ENCODE measurements at regions not wholly inside any gene's neighbourhood (a gene's known extent, or its start where the extent isn't known, plus 50 kb on each side); places are given as distances from the start of the nearest gene placed in this dataset.

GRCh38 chr4:10959586-10959985 is 275.0 kb upstream of the CLNK start:
- Histone ChIP-seq H3K27me3 (no peaks in the 10 kb centered on the region), H3K27ac (no peak overlapping the region), H3K4me1 (peaks cover 0 to 4% (median 0%) of the 10 kb centered on the region in 4 donors), H3K4me3 (no peak overlapping the region), H3K9me3 (no peaks in the 10 kb centered on the region), H3K36me3 (no peaks in the 10 kb centered on the region)
- WGBS, 2 donors (ENCODE audit: low coverage in 1 of 2): 53 to 67% methylated on average over 1 of the region's 1 CpG
- intact Hi-C loops (cut with DNase I; ENCODE audit: low total_unique reads) (no loop called here), in situ Hi-C loops (cut with MboI; ENCODE audit: low pct_ligation_motif_present in 1 of 4, low pct_unique_long_range_greater_than_20kb in 1 of 4, low sequenced_read_pairs in 3 of 4) (no loop called here)
- no peak for TF ChIP-seq POLR2AphosphoS5 (IDR thresholded peaks at IDR 0.05)
- TF ChIP-seq EP300 (IDR thresholded peaks at IDR 0.05; ENCODE audit: low read depth): no peak
- no peak for TF ChIP-seq POLR2A (IDR thresholded peaks at IDR 0.05)
- TF ChIP-seq CTCF (IDR thresholded peaks at IDR 0.05): no peak
- no peak for DNase-seq

GRCh38 chr4:10958226-10958856 is 273.8 kb upstream of the CLNK start:
- Histone ChIP-seq H3K27ac (no peak overlapping the region), H3K36me3 (no peaks in the 10 kb centered on the region), H3K4me1 (peaks cover 0 to 4% (median 0%) of the 10 kb centered on the region in 4 donors), H3K27me3 (no peaks in the 10 kb centered on the region), H3K4me3 (no peak overlapping the region), H3K9me3 (no peaks in the 10 kb centered on the region)
- WGBS, 2 donors (ENCODE audit: low coverage in 1 of 2): 73 to 82% methylated on average over 4 to 5 of the region's 5 CpGs
- DNase-seq: no peak
- intact Hi-C loops (cut with DNase I; ENCODE audit: low total_unique reads): no loop called here
- in situ Hi-C loops (cut with MboI; ENCODE audit: low pct_ligation_motif_present in 1 of 4, low pct_unique_long_range_greater_than_20kb in 1 of 4, low sequenced_read_pairs in 3 of 4): no loop called here
- TF ChIP-seq CTCF (IDR thresholded peaks at IDR 0.05) (no peak), POLR2AphosphoS5 (IDR thresholded peaks at IDR 0.05) (no peak), EP300 (IDR thresholded peaks at IDR 0.05; ENCODE audit: low read depth) (no peak), POLR2A (IDR thresholded peaks at IDR 0.05) (no peak)

GRCh38 chr4:10951306-10951705 is 266.7 kb upstream of the CLNK start:
- no peaks in the 10 kb centered on the region for H3K4me1 ChIP-seq
- in situ Hi-C loops (cut with MboI; ENCODE audit: low pct_ligation_motif_present in 1 of 4, low pct_unique_long_range_greater_than_20kb in 1 of 4, low sequenced_read_pairs in 3 of 4): no loop called here
- WGBS, 2 donors (ENCODE audit: low coverage in 1 of 2): 88% methylated on average over 2 of the region's 2 CpGs; no CpG with 5 or more reads in 1 of the 2 donors

GRCh38 chr4:10949039-10949733 is 264.6 kb upstream of the CLNK start:
- H3K27me3 ChIP-seq: no peaks in the 10 kb centered on the region
- WGBS, 2 donors (ENCODE audit: low coverage in 1 of 2): 88 to 100% methylated on average over 1 to 6 of the region's 6 CpGs
- no peaks in the 10 kb centered on the region for H3K9me3 ChIP-seq
- H3K36me3 ChIP-seq: no peaks in the 10 kb centered on the region
- intact Hi-C loops (cut with DNase I; ENCODE audit: low total_unique reads): no loop called here
- no peak overlapping the region for H3K27ac ChIP-seq
- TF ChIP-seq EP300 (IDR thresholded peaks at IDR 0.05; ENCODE audit: low read depth) (no peak), POLR2AphosphoS5 (IDR thresholded peaks at IDR 0.05) (no peak), CTCF (IDR thresholded peaks at IDR 0.05) (no peak), POLR2A (IDR thresholded peaks at IDR 0.05) (no peak)
- H3K4me1 ChIP-seq: no peaks in the 10 kb centered on the region
- DNase-seq: no peak
- in situ Hi-C loops (cut with MboI; ENCODE audit: low pct_ligation_motif_present in 1 of 4, low pct_unique_long_range_greater_than_20kb in 1 of 4, low sequenced_read_pairs in 3 of 4): no loop called here
- no peak overlapping the region for H3K4me3 ChIP-seq

More at GRCh38 chr4:10951306-10951705, 266.7 kb upstream of the CLNK start:
- no peak for TF ChIP-seq POLR2A (IDR thresholded peaks at IDR 0.05)
- no peak for TF ChIP-seq EP300 (IDR thresholded peaks at IDR 0.05; ENCODE audit: low read depth)
- no peak for TF ChIP-seq CTCF (IDR thresholded peaks at IDR 0.05)
- no peak overlapping the region for H3K4me3 ChIP-seq
- H3K9me3 ChIP-seq: no peaks in the 10 kb centered on the region
- intact Hi-C loops (cut with DNase I; ENCODE audit: low total_unique reads): no loop called here
- DNase-seq: no peak
- H3K27me3 ChIP-seq: no peaks in the 10 kb centered on the region
- H3K27ac ChIP-seq: no peak overlapping the region
- no peaks in the 10 kb centered on the region for H3K36me3 ChIP-seq
